ENCODE measurements at regions not wholly inside any gene's neighbourhood (a gene's known extent, or its start where the extent isn't known, plus 50 kb on each side); places are given as distances from the start of the nearest gene placed in this dataset.
A peak's percentile ranks its signal among the peaks of the same experiment; 100 is the strongest.

GRCh38 chr13:71320452-71320851 is 546.6 kb downstream of the DACH1 start:
- TF ChIP-seq, protein P1, sequence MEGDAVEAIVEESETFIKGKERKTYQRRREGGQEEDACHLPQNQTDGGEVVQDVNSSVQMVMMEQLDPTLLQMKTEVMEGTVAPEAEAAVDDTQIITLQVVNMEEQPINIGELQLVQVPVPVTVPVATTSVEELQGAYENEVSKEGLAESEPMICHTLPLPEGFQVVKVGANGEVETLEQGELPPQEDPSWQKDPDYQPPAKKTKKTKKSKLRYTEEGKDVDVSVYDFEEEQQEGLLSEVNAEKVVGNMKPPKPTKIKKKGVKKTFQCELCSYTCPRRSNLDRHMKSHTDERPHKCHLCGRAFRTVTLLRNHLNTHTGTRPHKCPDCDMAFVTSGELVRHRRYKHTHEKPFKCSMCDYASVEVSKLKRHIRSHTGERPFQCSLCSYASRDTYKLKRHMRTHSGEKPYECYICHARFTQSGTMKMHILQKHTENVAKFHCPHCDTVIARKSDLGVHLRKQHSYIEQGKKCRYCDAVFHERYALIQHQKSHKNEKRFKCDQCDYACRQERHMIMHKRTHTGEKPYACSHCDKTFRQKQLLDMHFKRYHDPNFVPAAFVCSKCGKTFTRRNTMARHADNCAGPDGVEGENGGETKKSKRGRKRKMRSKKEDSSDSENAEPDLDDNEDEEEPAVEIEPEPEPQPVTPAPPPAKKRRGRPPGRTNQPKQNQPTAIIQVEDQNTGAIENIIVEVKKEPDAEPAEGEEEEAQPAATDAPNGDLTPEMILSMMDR (IDR thresholded peaks at IDR 0.05; ENCODE audit: low read depth, low read length) = peak; percentile 60
- TF ChIP-seq EZH2phosphoT487 (IDR thresholded peaks at IDR 0.05; ENCODE audit: low read depth) = no peak
- Histone ChIP-seq H3K4me1 (ENCODE audit: low read length) (no peaks in the 10 kb centered on the region), H3K4me3 (ENCODE audit: low read length) (no peak overlapping the region), H4K20me1 (ENCODE audit: insufficient read depth, low read length) (no peaks in the 10 kb centered on the region), H3K4me2 (ENCODE audit: low read length) (no peak overlapping the region), H3K9me3 (ENCODE audit: insufficient read depth, low read length) (0 out of 2 replicates have a peak, but pooled peaks cover 3% of the 10 kb centered on the region), H3K27me3 (ENCODE audit: low read depth, low read length) (no peaks in the 10 kb centered on the region), H2AFZ (ENCODE audit: low read depth, low read length) (no peak overlapping the region), H3K79me2 (ENCODE audit: low read length) (no peaks in the 10 kb centered on the region), H3K27ac (ENCODE audit: low read length) (no peak overlapping the region), H3K36me3 (replicated peaks; ENCODE audit: low read depth, low read length) (no peaks in the 10 kb centered on the region), H3K9ac (ENCODE audit: low read length) (no peak overlapping the region)

GRCh38 chr13:71316792-71317363 is 550.1 kb downstream of the DACH1 start:
- Histone ChIP-seq H3K9ac (ENCODE audit: low read length) (no peak overlapping the region), H3K9me3 (ENCODE audit: insufficient read depth, low read length) (0 out of 2 replicates have a peak, but pooled peaks cover 3% of the 10 kb centered on the region), H3K4me3 (ENCODE audit: low read length) (no peak overlapping the region), H3K4me2 (ENCODE audit: low read length) (no peak overlapping the region), H3K4me1 (ENCODE audit: low read length) (no peaks in the 10 kb centered on the region), H3K27ac (ENCODE audit: low read length) (no peak overlapping the region), H3K27me3 (ENCODE audit: low read depth, low read length) (no peaks in the 10 kb centered on the region), H3K79me2 (ENCODE audit: low read length) (no peaks in the 10 kb centered on the region), H3K36me3 (replicated peaks; ENCODE audit: low read depth, low read length) (no peaks in the 10 kb centered on the region), H4K20me1 (ENCODE audit: insufficient read depth, low read length) (no peaks in the 10 kb centered on the region), H2AFZ (ENCODE audit: low read depth, low read length) (no peak overlapping the region)
- TF ChIP-seq, protein P1 (IDR thresholded peaks at IDR 0.05; ENCODE audit: low read depth, low read length) = no peak
- no peak for TF ChIP-seq EZH2phosphoT487 (IDR thresholded peaks at IDR 0.05; ENCODE audit: low read depth)

DNA sequence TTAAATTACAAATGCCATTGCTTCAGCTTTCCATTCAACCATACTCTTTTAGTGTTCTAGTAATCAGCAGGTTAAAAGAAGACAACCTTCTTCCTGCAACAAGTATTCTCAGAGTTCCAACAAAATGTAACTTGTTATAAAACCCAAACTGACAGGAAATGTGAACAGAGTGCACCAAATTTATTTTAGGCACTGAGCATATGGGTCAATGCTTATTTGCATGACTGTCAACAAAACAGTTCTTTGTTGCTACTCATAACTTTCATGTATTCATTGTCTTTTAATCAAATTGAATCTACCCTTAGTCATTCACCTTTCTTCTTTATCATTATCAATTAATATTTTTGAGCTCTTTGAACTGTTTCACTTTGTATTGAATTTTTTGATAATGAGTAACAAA is 554.1 kb downstream of the DACH1 start:
- Histone ChIP-seq H2AFZ (ENCODE audit: low read depth, low read length) (no peak overlapping the region), H3K27me3 (ENCODE audit: low read depth, low read length) (no peaks in the 10 kb centered on the region), H4K20me1 (ENCODE audit: insufficient read depth, low read length) (no peaks in the 10 kb centered on the region), H3K27ac (ENCODE audit: low read length) (no peak overlapping the region), H3K4me2 (ENCODE audit: low read length) (no peak overlapping the region), H3K4me1 (ENCODE audit: low read length) (no peaks in the 10 kb centered on the region), H3K79me2 (ENCODE audit: low read length) (no peaks in the 10 kb centered on the region), H3K9me3 (ENCODE audit: insufficient read depth, low read length) (no peaks in the 10 kb centered on the region), H3K9ac (ENCODE audit: low read length) (no peak overlapping the region), H3K4me3 (ENCODE audit: low read length) (no peak overlapping the region), H3K36me3 (replicated peaks; ENCODE audit: low read depth, low read length) (no peaks in the 10 kb centered on the region)
- no peak for TF ChIP-seq EZH2phosphoT487 (IDR thresholded peaks at IDR 0.05; ENCODE audit: low read depth)
- TF ChIP-seq, protein P1 (IDR thresholded peaks at IDR 0.05; ENCODE audit: low read depth, low read length) = no peak

- H2AFZ ChIP-seq (ENCODE audit: low read depth, low read length) = peak overlapping the region; percentile 78
- H4K20me1 ChIP-seq (ENCODE audit: insufficient read depth, low read length) = no peaks in the 10 kb centered on the region
- no peak for TF ChIP-seq EZH2phosphoT487 (IDR thresholded peaks at IDR 0.05; ENCODE audit: low read depth)
- TF ChIP-seq, protein P1 (IDR thresholded peaks at IDR 0.05; ENCODE audit: low read depth, low read length) = no peak
- H3K4me1 ChIP-seq (ENCODE audit: low read length) = no peaks in the 10 kb centered on the region
- no peak overlapping the region for H3K27ac ChIP-seq (ENCODE audit: low read length)
- no peak overlapping the region; the same call in 1 of the 2 replicates for H3K9ac ChIP-seq (ENCODE audit: low read length)
- no peaks in the 10 kb centered on the region for H3K79me2 ChIP-seq (ENCODE audit: low read length)
- no peaks in the 10 kb centered on the region for H3K9me3 ChIP-seq (ENCODE audit: insufficient read depth, low read length)
- H3K36me3 ChIP-seq (replicated peaks; ENCODE audit: low read depth, low read length) = no peaks in the 10 kb centered on the region
- peak overlapping the region; percentile 42 for H3K4me3 ChIP-seq (ENCODE audit: low read length)
- H3K4me2 ChIP-seq (ENCODE audit: low read length) = peak overlapping the region; percentile 53
- H3K27me3 ChIP-seq (ENCODE audit: low read depth, low read length) = no peaks in the 10 kb centered on the region
Observed at GRCh38 chr13:71309905-71310304, 557.1 kb downstream of the DACH1 start.

All from OCI-LY3 (cell line).